Stimulated activated CD4-positive, alpha-beta T cell treated with anti-CD3 and anti-CD28 coated beads, TNF-alpha, amount 100 ng/mL, for 48 hours (primary cell): ENCODE measurements at regions not wholly inside any gene's neighbourhood (a gene's known extent, or its start where the extent isn't known, plus 50 kb on each side); places are given as distances from the start of the nearest gene placed in this dataset.

Source experiments
- DNase-seq, 3 donors: peaks; one replicate each; pipeline ENCODE4 v3.0.0-alpha.2; 2020; ENCODE audit warnings: low read depth in 3 of 3

- no peak for DNase-seq
Observed at GRCh38 chr15:96735632-96736240, 405.2 kb downstream of the NR2F2 start.

DNA sequence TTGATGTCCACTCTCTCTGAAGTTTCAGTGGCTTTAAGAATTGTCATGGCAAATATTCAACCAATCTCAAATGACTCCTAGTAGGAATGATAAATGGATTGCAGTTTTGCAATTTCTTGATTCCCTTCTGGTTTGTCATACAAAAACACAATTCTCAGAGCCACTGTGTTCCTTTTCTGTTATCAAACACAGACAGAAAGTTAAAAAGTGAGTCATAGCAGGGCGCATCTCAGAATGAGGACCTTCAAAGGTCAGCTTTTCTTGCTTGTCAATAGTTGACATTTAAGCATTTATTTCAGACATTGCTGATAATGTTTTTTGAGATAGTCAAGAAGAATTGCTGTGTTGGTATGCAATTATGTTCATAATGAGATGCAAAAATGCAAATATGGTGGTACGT lies 405.9 kb downstream of the NR2F2 start:
- DNase-seq = no peak

GRCh38 chr15:96737408-96737807 lies 406.9 kb downstream of the NR2F2 start:
- no peak for DNase-seq

DNA sequence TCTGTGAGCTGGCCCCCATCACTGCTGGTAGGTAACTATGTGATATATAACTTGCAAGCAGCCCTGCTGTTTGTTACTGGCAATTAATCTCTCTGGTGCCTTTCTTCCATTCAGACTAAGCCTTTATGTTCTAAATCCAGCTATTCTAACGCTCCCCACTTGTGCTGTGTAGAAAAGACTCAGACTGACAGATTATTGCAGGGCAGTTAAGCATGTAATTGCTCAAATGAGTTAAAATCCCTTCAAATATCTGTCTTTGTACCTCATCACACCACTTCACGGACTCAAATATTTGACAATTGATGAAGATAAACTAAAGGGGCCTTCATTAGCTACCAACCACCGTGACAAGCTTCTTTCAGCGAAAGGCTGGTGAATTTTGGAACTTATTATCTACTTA lies 416.2 kb downstream of the NR2F2 start:
- no peak for DNase-seq

- no peak for DNase-seq
Observed at GRCh38 chr15:96747291-96747690, 416.8 kb downstream of the NR2F2 start.

- DNase-seq = no peak
Observed at GRCh38 chr15:96750361-96750760, 419.9 kb downstream of the NR2F2 start.

GRCh38 chr15:96756146-96756545 lies 425.6 kb downstream of the NR2F2 start:
- DNase-seq = no peak

DNA sequence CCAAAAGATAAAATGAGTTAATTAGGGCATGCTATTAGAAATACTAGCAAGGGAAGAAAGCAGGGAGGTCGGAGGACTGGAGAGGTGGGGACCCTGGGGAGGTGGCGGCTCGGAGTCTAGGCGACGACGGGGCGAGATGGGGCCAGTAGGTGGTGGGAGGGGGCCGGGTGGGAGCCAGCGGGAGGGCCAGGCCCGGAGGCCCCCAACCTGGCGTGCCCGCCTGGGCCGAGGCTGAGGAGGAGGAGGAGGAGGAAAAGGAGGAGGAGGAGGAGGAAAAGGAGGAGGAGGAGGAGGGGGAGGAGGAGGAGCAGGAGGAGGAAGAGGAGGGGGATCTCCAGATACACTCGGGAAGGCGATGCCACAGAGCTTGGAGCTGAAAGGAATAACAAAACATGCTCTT lies 426.2 kb downstream of the NR2F2 start:
- DNase-seq = no peak

DNA sequence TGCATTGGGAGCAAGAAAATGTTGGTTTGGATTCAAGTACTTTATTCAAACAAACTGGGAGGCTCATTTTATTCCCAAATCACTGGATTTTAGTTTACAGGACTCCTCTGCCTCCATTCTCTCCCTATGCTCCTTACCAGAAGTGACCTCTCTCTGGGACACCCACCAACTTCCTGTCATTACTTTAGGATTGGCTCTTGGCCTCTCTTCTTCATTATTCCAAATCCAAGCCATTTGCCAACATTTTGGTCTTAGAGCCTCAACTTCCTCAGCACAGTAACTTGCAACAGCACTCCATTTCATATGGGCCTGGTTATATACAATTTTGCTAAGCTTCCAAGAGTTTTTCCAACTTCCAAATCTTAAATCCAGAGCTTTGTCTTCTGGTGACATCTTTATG lies 432.1 kb downstream of the NR2F2 start:
- DNase-seq = no peak

DNA sequence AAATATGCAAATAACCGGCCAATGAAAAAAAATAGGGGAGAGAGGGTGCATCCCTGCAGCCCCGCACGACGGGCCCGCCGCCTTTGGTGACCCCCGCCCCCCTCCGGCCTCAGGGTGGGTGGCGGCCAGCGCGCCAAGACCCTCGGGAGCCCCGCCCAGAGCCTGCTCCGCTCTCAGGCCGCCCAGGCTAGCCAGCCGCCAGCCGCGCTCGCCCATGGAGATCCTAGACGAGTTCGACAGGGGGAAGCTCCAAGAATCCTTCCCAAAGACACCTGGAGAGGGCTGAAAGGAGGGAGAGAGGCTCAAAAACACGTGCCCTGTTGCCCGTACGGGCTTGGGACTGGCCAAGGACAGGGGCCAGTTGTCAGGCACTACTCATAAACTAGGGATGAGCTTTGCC lies 434.0 kb downstream of the NR2F2 start:
- no peak for DNase-seq

GRCh38 chr15:96764946-96765345 lies 434.4 kb downstream of the NR2F2 start:
- no peak for DNase-seq

GRCh38 chr15:96766366-96766765 lies 435.9 kb downstream of the NR2F2 start:
- DNase-seq = no peak

DNA sequence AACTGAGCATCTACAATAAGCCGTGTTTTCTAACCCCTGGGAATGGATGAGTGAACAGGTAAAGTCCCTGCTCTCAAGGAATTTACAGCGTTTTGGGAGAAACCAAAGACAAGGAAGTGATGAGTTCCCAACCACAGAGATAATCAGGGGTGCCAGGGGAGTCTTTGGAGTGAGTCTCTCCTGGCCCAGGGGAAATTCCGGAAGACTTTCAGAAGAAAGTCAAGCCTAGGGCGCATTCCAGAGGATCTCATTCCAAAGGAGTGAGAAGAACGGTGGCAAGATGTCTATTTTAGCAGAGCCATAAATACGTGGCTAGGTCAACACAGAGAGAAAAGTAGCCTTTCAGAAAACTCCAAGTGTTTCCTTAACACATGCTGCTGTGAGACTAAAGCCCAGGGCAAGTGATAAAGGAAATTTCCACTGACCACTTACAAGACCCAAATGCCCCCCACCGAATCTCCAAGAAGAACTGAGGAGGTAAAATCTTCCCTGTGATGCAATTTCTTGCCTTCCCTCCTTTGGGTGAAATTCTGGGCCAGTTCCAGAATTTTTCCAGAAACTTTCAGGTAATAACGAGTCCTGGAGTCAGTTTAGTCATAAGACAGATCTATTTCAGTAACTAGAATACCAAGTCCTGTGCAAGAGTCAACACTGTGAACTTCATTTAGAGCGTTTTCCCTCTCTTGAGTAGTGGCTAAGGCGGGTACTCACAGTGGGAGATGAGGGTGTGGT lies 437.4 kb downstream of the NR2F2 start:
- no peak for DNase-seq

- no peak for DNase-seq
Observed at GRCh38 chr15:96768435-96768789, 437.9 kb downstream of the NR2F2 start.

GRCh38 chr15:96771035-96771434 lies 440.5 kb downstream of the NR2F2 start:
- no peak for DNase-seq

- DNase-seq = no peak
Observed at GRCh38 chr15:96774216-96774615, 443.7 kb downstream of the NR2F2 start.

- no peak for DNase-seq
Observed at GRCh38 chr15:96783746-96784145, 453.2 kb downstream of the NR2F2 start.

GRCh38 chr15:96790004-96790403 lies 459.5 kb downstream of the NR2F2 start:
- no peak for DNase-seq

GRCh38 chr15:96792216-96792615 lies 461.7 kb downstream of the NR2F2 start:
- no peak for DNase-seq

- DNase-seq = no peak
Observed at GRCh38 chr15:96796841-96797240, 466.3 kb downstream of the NR2F2 start.

GRCh38 chr15:96801576-96802150 lies 471.2 kb downstream of the NR2F2 start:
- no peak for DNase-seq

DNA sequence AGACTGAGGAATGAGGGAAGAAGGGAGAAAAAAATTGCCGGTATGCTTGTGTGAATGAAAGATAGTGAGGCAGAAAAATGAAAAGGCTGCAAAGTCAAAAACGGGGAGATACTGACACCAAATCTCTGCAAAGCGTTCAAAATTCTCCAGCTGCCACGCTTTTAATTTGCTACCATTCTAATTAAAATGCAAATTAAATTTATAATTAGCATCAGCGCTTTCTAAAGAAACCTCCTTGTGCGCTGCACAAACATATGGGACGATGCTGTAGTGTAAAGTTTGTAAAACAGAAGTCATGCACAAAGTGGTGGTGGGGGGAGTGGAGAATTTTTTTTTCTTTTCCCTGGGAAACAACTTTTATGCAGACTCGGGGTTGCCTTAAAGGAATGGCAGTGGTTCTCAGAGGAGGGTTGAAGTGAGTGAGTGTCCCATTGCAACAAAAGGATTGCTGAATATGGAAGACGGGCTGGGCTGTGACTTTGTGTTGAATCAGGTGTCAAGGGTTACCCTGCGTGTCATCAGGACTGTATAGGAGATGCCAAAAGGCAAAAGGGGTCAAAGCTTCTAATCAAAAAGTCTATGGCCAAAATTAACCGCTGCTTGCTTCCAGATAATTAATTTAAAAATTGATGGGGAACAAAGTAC lies 472.2 kb downstream of the NR2F2 start:
- no peak for DNase-seq

DNA sequence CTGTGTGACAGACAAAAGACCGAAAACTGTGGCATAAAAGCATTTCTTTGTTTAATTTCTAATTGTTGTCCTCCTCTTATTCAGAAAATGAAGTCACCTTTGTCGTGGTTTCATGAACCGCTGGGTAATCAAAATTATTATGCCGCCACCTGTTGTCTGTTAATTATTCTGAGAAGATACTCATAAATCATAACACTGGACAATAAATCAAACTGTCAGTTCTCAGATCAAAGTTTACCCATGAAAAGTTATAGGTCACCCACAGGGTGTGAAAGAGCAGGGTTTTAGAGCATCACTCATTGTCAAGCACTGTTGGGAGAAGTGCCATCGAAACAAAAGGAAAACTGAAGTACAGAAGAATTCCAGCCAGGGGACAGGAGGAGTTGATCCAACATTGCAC lies 474.3 kb downstream of the NR2F2 start:
- no peak for DNase-seq
